Stimulated activated CD4-positive, alpha-beta T cell treated with anti-CD3 and anti-CD28 coated beads, Interleukin-2, amount 100 ng/mL, for 48 hours (primary cell): ENCODE measurements at regions not wholly inside any gene's neighbourhood (a gene's known extent, or its start where the extent isn't known, plus 50 kb on each side); places are given as distances from the start of the nearest gene placed in this dataset.
"Not testable (repeated sequence)": the region's sequence is repeated elsewhere in the genome, so short reads cannot be mapped to it uniquely, and the experiment has no call there.

Source experiments
- DNase-seq, 2 donors: peaks; one replicate each; pipeline ENCODE4 v3.0.0-alpha.2; 2020

GRCh38 chr21:39021478-39021832 lies 161.8 kb downstream of the PSMG1 start:
- DNase-seq: no peak

GRCh38 chr21:39020751-39021477 lies 162.3 kb downstream of the PSMG1 start:
- no peak for DNase-seq

- DNase-seq: no peak
These were observed 164.5 kb downstream of the PSMG1 start for GRCh38 chr21:39018730-39019129.

GRCh38 chr21:39016740-39017315 lies 166.4 kb downstream of the PSMG1 start:
- no peak for DNase-seq

- DNase-seq: no peak
These were observed 168.5 kb downstream of the PSMG1 start for GRCh38 chr21:39014747-39015146.

- no peak for DNase-seq
These were observed 170.7 kb downstream of the PSMG1 start for GRCh38 chr21:39012326-39013230.

- no peak for DNase-seq
These were observed 171.3 kb downstream of the PSMG1 start for GRCh38 chr21:39011911-39012310.

GRCh38 chr21:39010629-39011404 lies 172.4 kb downstream of the PSMG1 start:
- no peak for DNase-seq

- DNase-seq: no peak
These were observed 173.5 kb downstream of the PSMG1 start for GRCh38 chr21:39009587-39010225.

- no peak for DNase-seq
These were observed 175.3 kb downstream of the PSMG1 start for GRCh38 chr21:39007985-39008384.

GRCh38 chr21:39007532-39007931 lies 175.7 kb downstream of the PSMG1 start:
- DNase-seq: no peak

- DNase-seq: no peak
These were observed 176.5 kb downstream of the PSMG1 start for GRCh38 chr21:39006571-39007311.

GRCh38 chr21:39005502-39005787 lies 177.8 kb downstream of the PSMG1 start:
- DNase-seq: no peak

GRCh38 chr21:39004634-39005501 lies 178.4 kb downstream of the PSMG1 start:
- no peak for DNase-seq

GRCh38 chr21:39003982-39004633 lies 179.1 kb downstream of the PSMG1 start:
- no peak for DNase-seq

GRCh38 chr21:39001341-39001740 lies 181.9 kb downstream of the PSMG1 start:
- no peak for DNase-seq

- peak in 1 of 2 donors; percentile 13 for DNase-seq
These were observed 182.8 kb downstream of the PSMG1 start for GRCh38 chr21:39000496-39000895.

- no peak for DNase-seq
These were observed 184.1 kb downstream of the PSMG1 start for GRCh38 chr21:38999161-38999560.

GRCh38 chr21:38998281-38998680 lies 185.0 kb downstream of the PSMG1 start:
- DNase-seq: not testable (repeated sequence)

- not testable (repeated sequence) for DNase-seq
These were observed 185.4 kb downstream of the PSMG1 start for GRCh38 chr21:38997843-38998175.
